ENCODE measurements at regions not wholly inside any gene's neighbourhood (a gene's known extent, or its start where the extent isn't known, plus 50 kb on each side); places are given as distances from the start of the nearest gene placed in this dataset.
"Not testable (repeated sequence)": the region's sequence is repeated elsewhere in the genome, so short reads cannot be mapped to it uniquely, and the experiment has no call there.

GRCh38 chr1:189607477-189608096 is 870.1 kb downstream of the BRINP3 start:
- no peak overlapping the region for H3K4me3 ChIP-seq (ENCODE audit: low read length)
- no peaks in the 10 kb centered on the region for H3K9me3 ChIP-seq (replicated peaks; ENCODE audit: low read length)
- no peak overlapping the region for H3K9ac ChIP-seq (ENCODE audit: low read depth, low read length)
- no peaks in the 10 kb centered on the region for H3K36me3 ChIP-seq (ENCODE audit: insufficient read depth, low read length)
- no peak overlapping the region for H3K4me2 ChIP-seq (ENCODE audit: low read length)
- peaks cover 24% of the 10 kb centered on the region for H3K4me1 ChIP-seq (ENCODE audit: control insufficient read depth, insufficient read depth, low read length)
- no peaks in the 10 kb centered on the region for H3K27me3 ChIP-seq (ENCODE audit: control insufficient read depth, insufficient read depth, low read length)

GRCh38 chr1:189609167-189609566 is 868.5 kb downstream of the BRINP3 start:
- no peaks in the 10 kb centered on the region for H3K27me3 ChIP-seq (ENCODE audit: control insufficient read depth, insufficient read depth, low read length)
- peaks cover 24% of the 10 kb centered on the region for H3K4me1 ChIP-seq (ENCODE audit: control insufficient read depth, insufficient read depth, low read length)
- no peaks in the 10 kb centered on the region for H3K9me3 ChIP-seq (replicated peaks; ENCODE audit: low read length)
- no peak overlapping the region for H3K4me2 ChIP-seq (ENCODE audit: low read length)
- H3K9ac ChIP-seq (ENCODE audit: low read depth, low read length) = no peak overlapping the region
- no peaks in the 10 kb centered on the region for H3K36me3 ChIP-seq (ENCODE audit: insufficient read depth, low read length)
- H3K4me3 ChIP-seq (ENCODE audit: low read length) = no peak overlapping the region

- Histone ChIP-seq H3K36me3 (ENCODE audit: insufficient read depth, low read length) (no peaks in the 10 kb centered on the region), H3K9ac (ENCODE audit: low read depth, low read length) (no peak overlapping the region), H3K4me2 (ENCODE audit: low read length) (no peak overlapping the region), H3K4me1 (ENCODE audit: control insufficient read depth, insufficient read depth, low read length) (peaks cover 19% of the 10 kb centered on the region), H3K9me3 (replicated peaks; ENCODE audit: low read length) (no peaks in the 10 kb centered on the region), H3K27me3 (ENCODE audit: control insufficient read depth, insufficient read depth, low read length) (no peaks in the 10 kb centered on the region), H3K4me3 (ENCODE audit: low read length) (no peak overlapping the region)
These were observed 860.8 kb downstream of the BRINP3 start for GRCh38 chr1:189616893-189617292.

- Histone ChIP-seq H3K9ac (ENCODE audit: low read depth, low read length) (no peak overlapping the region), H3K27me3 (ENCODE audit: control insufficient read depth, insufficient read depth, low read length) (no peaks in the 10 kb centered on the region), H3K9me3 (replicated peaks; ENCODE audit: low read length) (no peaks in the 10 kb centered on the region), H3K4me3 (ENCODE audit: low read length) (no peak overlapping the region), H3K36me3 (ENCODE audit: insufficient read depth, low read length) (no peaks in the 10 kb centered on the region), H3K4me1 (ENCODE audit: control insufficient read depth, insufficient read depth, low read length) (peaks cover 19% of the 10 kb centered on the region), H3K4me2 (ENCODE audit: low read length) (peak overlapping the region; percentile 15)
These were observed 857.9 kb downstream of the BRINP3 start for GRCh38 chr1:189619682-189620332.

GRCh38 chr1:189620471-189620870 is 857.2 kb downstream of the BRINP3 start:
- H3K36me3 ChIP-seq (ENCODE audit: insufficient read depth, low read length) = no peaks in the 10 kb centered on the region
- H3K9me3 ChIP-seq (replicated peaks; ENCODE audit: low read length) = no peaks in the 10 kb centered on the region
- no peaks in the 10 kb centered on the region for H3K27me3 ChIP-seq (ENCODE audit: control insufficient read depth, insufficient read depth, low read length)
- H3K9ac ChIP-seq (ENCODE audit: low read depth, low read length) = no peak overlapping the region
- peaks cover 19% of the 10 kb centered on the region for H3K4me1 ChIP-seq (ENCODE audit: control insufficient read depth, insufficient read depth, low read length)
- H3K4me2 ChIP-seq (ENCODE audit: low read length) = no peak overlapping the region
- H3K4me3 ChIP-seq (ENCODE audit: low read length) = no peak overlapping the region

GRCh38 chr1:189623336-189623735 is 854.3 kb downstream of the BRINP3 start:
- Histone ChIP-seq H3K27me3 (ENCODE audit: control insufficient read depth, insufficient read depth, low read length) (no peaks in the 10 kb centered on the region), H3K4me3 (ENCODE audit: low read length) (no peak overlapping the region), H3K4me2 (ENCODE audit: low read length) (no peak overlapping the region), H3K36me3 (ENCODE audit: insufficient read depth, low read length) (no peaks in the 10 kb centered on the region), H3K9ac (ENCODE audit: low read depth, low read length) (no peak overlapping the region), H3K4me1 (ENCODE audit: control insufficient read depth, insufficient read depth, low read length) (peaks cover 10% of the 10 kb centered on the region), H3K9me3 (replicated peaks; ENCODE audit: low read length) (no peaks in the 10 kb centered on the region)

GRCh38 chr1:189627427-189627826 is 850.2 kb downstream of the BRINP3 start:
- no peaks in the 10 kb centered on the region for H3K9me3 ChIP-seq (replicated peaks; ENCODE audit: low read length)
- H3K27me3 ChIP-seq (ENCODE audit: control insufficient read depth, insufficient read depth, low read length) = no peaks in the 10 kb centered on the region
- H3K4me2 ChIP-seq (ENCODE audit: low read length) = no peak overlapping the region
- no peaks in the 10 kb centered on the region for H3K4me1 ChIP-seq (ENCODE audit: control insufficient read depth, insufficient read depth, low read length)
- H3K9ac ChIP-seq (ENCODE audit: low read depth, low read length) = no peak overlapping the region
- no peaks in the 10 kb centered on the region for H3K36me3 ChIP-seq (ENCODE audit: insufficient read depth, low read length)
- H3K4me3 ChIP-seq (ENCODE audit: low read length) = no peak overlapping the region

GRCh38 chr1:189628857-189629256 is 848.8 kb downstream of the BRINP3 start:
- Histone ChIP-seq H3K4me3 (ENCODE audit: low read length) (no peak overlapping the region), H3K27me3 (ENCODE audit: control insufficient read depth, insufficient read depth, low read length) (no peaks in the 10 kb centered on the region), H3K36me3 (ENCODE audit: insufficient read depth, low read length) (no peaks in the 10 kb centered on the region), H3K4me1 (ENCODE audit: control insufficient read depth, insufficient read depth, low read length) (no peaks in the 10 kb centered on the region), H3K4me2 (ENCODE audit: low read length) (no peak overlapping the region), H3K9ac (ENCODE audit: low read depth, low read length) (no peak overlapping the region), H3K9me3 (replicated peaks; ENCODE audit: low read length) (no peaks in the 10 kb centered on the region)

GRCh38 chr1:189633658-189634057 is 844.0 kb downstream of the BRINP3 start:
- Histone ChIP-seq H3K9ac (ENCODE audit: low read depth, low read length) (no peak overlapping the region), H3K4me2 (ENCODE audit: low read length) (no peak overlapping the region), H3K4me3 (ENCODE audit: low read length) (no peak overlapping the region), H3K36me3 (ENCODE audit: insufficient read depth, low read length) (no peaks in the 10 kb centered on the region), H3K9me3 (replicated peaks; ENCODE audit: low read length) (no peaks in the 10 kb centered on the region), H3K27me3 (ENCODE audit: control insufficient read depth, insufficient read depth, low read length) (no peaks in the 10 kb centered on the region), H3K4me1 (ENCODE audit: control insufficient read depth, insufficient read depth, low read length) (no peaks in the 10 kb centered on the region)

- Histone ChIP-seq H3K36me3 (ENCODE audit: insufficient read depth, low read length) (no peaks in the 10 kb centered on the region), H3K9ac (ENCODE audit: low read depth, low read length) (no peak overlapping the region), H3K4me1 (ENCODE audit: control insufficient read depth, insufficient read depth, low read length) (no peaks in the 10 kb centered on the region), H3K9me3 (replicated peaks; ENCODE audit: low read length) (no peaks in the 10 kb centered on the region), H3K27me3 (ENCODE audit: control insufficient read depth, insufficient read depth, low read length) (no peaks in the 10 kb centered on the region), H3K4me3 (ENCODE audit: low read length) (no peak overlapping the region), H3K4me2 (ENCODE audit: low read length) (no peak overlapping the region)
These were observed 840.6 kb downstream of the BRINP3 start for GRCh38 chr1:189637041-189637440.

- not testable (repeated sequence) for H3K4me3 ChIP-seq (ENCODE audit: low read length); H3K9me3 ChIP-seq (replicated peaks; ENCODE audit: low read length); H3K27me3 ChIP-seq (ENCODE audit: control insufficient read depth, insufficient read depth, low read length); H3K36me3 ChIP-seq (ENCODE audit: insufficient read depth, low read length); H3K4me1 ChIP-seq (ENCODE audit: control insufficient read depth, insufficient read depth, low read length); H3K9ac ChIP-seq (ENCODE audit: low read depth, low read length); H3K4me2 ChIP-seq (ENCODE audit: low read length)
These were observed 833.5 kb downstream of the BRINP3 start for GRCh38 chr1:189644156-189644555.

GRCh38 chr1:189644970-189645369 is 832.7 kb downstream of the BRINP3 start:
- no peak overlapping the region for H3K4me2 ChIP-seq (ENCODE audit: low read length)
- no peaks in the 10 kb centered on the region for H3K36me3 ChIP-seq (ENCODE audit: insufficient read depth, low read length)
- H3K27me3 ChIP-seq (ENCODE audit: control insufficient read depth, insufficient read depth, low read length) = no peaks in the 10 kb centered on the region
- no peak overlapping the region for H3K4me3 ChIP-seq (ENCODE audit: low read length)
- no peaks in the 10 kb centered on the region for H3K4me1 ChIP-seq (ENCODE audit: control insufficient read depth, insufficient read depth, low read length)
- no peaks in the 10 kb centered on the region for H3K9me3 ChIP-seq (replicated peaks; ENCODE audit: low read length)
- no peak overlapping the region for H3K9ac ChIP-seq (ENCODE audit: low read depth, low read length)
